Erythroblast (primary cell): ENCODE measurements at regions not wholly inside any gene's neighbourhood (a gene's known extent, or its start where the extent isn't known, plus 50 kb on each side); places are given as distances from the start of the nearest gene placed in this dataset.

Experiments
- GATA1 ChIP-seq: IDR thresholded peaks from 2 replicates; pipeline ENCODE4 v1.6.1; 2011; ENCODE audit warnings: low read depth, mild to moderate bottlenecking, control low read depth, low read length, moderate library complexity
- POLR2A ChIP-seq: IDR thresholded peaks from 2 replicates; pipeline ENCODE4 v1.6.1; 2011; ENCODE audit warnings: mild to moderate bottlenecking, low read length

DNA sequence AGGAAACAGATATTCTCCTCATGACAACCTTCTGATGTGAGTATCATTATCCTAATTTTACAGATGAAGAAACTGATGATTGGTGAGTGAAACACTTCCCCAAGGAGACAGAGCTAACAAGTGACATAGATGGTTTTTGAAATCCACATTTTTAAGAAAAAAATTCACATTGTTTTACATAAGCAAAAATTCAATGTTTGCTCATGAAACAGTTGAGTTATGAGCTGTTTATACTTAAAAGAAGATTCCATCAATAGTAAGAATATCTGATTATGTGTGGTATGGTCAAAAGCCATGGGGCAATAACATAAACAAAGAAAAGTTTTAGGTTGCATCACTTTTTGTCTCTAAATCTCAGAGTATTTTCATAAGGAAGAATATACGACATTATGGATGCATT lies 167.9 kb upstream of the PAPPA start:
- TF ChIP-seq POLR2A: no peak
- TF ChIP-seq GATA1: no peak
